T-helper 2 cell (primary cell): ENCODE measurements at regions not wholly inside any gene's neighbourhood (a gene's known extent, or its start where the extent isn't known, plus 50 kb on each side); places are given as distances from the start of the nearest gene placed in this dataset.

Experiments used
- DNase-seq, 5 experiments: peaks; one replicate each; pipeline versions ENCODE4 v3.0.0 to v3.0.0-alpha.2; 2012 to 2022

GRCh38 chr12:126895951-126896913, 1370.7 kb upstream of the TMEM132C start:
- DNase-seq, result no peak

- DNase-seq, result no peak
Measured at GRCh38 chr12:126897102-126897501, 1369.9 kb upstream of the TMEM132C start.

- no peak for DNase-seq
Measured at GRCh38 chr12:126897778-126898177, 1369.2 kb upstream of the TMEM132C start.

GRCh38 chr12:126898562-126898961, 1368.4 kb upstream of the TMEM132C start:
- no peak for DNase-seq

GRCh38 chr12:126899926-126900792, 1366.8 kb upstream of the TMEM132C start:
- no peak for DNase-seq

- DNase-seq, result no peak
Measured at GRCh38 chr12:126903027-126903876, 1363.7 kb upstream of the TMEM132C start.

- no peak for DNase-seq
Measured at GRCh38 chr12:126905752-126906151, 1361.2 kb upstream of the TMEM132C start.

GRCh38 chr12:126907900-126908764, 1358.8 kb upstream of the TMEM132C start:
- DNase-seq, result peak in 1 of 5 experiments; percentile 14

GRCh38 chr12:126908765-126909142, 1358.2 kb upstream of the TMEM132C start:
- no peak for DNase-seq

GRCh38 chr12:126910570-126910969, 1356.4 kb upstream of the TMEM132C start:
- DNase-seq, result no peak

GRCh38 chr12:126912111-126912510, 1354.9 kb upstream of the TMEM132C start:
- DNase-seq, result no peak

- no peak for DNase-seq
Measured at GRCh38 chr12:126914170-126914793, 1352.7 kb upstream of the TMEM132C start.

- DNase-seq, result no peak
Measured at GRCh38 chr12:126915309-126915708, 1351.7 kb upstream of the TMEM132C start.

- DNase-seq, result no peak
Measured at GRCh38 chr12:126926023-126926594, 1340.9 kb upstream of the TMEM132C start.

- no peak for DNase-seq
Measured at GRCh38 chr12:126930234-126930633, 1336.7 kb upstream of the TMEM132C start.

GRCh38 chr12:126932156-126932555, 1334.8 kb upstream of the TMEM132C start:
- no peak for DNase-seq

- DNase-seq, result no peak
Measured at GRCh38 chr12:126935435-126935834, 1331.5 kb upstream of the TMEM132C start.

- peak in 1 of 5 experiments; percentile 19 for DNase-seq
Measured at GRCh38 chr12:126936181-126936851, 1330.7 kb upstream of the TMEM132C start.

GRCh38 chr12:126937431-126937830, 1329.5 kb upstream of the TMEM132C start:
- no peak for DNase-seq

- DNase-seq, result peak in 1 of 5 experiments; percentile 5
Measured at GRCh38 chr12:126944684-126945083, 1322.3 kb upstream of the TMEM132C start.
